ENCODE measurements at regions not wholly inside any gene's neighbourhood (a gene's known extent, or its start where the extent isn't known, plus 50 kb on each side); places are given as distances from the start of the nearest gene placed in this dataset.
"Not testable (repeated sequence)": the region's sequence is repeated elsewhere in the genome, so short reads cannot be mapped to it uniquely, and the experiment has no call there.

DNA sequence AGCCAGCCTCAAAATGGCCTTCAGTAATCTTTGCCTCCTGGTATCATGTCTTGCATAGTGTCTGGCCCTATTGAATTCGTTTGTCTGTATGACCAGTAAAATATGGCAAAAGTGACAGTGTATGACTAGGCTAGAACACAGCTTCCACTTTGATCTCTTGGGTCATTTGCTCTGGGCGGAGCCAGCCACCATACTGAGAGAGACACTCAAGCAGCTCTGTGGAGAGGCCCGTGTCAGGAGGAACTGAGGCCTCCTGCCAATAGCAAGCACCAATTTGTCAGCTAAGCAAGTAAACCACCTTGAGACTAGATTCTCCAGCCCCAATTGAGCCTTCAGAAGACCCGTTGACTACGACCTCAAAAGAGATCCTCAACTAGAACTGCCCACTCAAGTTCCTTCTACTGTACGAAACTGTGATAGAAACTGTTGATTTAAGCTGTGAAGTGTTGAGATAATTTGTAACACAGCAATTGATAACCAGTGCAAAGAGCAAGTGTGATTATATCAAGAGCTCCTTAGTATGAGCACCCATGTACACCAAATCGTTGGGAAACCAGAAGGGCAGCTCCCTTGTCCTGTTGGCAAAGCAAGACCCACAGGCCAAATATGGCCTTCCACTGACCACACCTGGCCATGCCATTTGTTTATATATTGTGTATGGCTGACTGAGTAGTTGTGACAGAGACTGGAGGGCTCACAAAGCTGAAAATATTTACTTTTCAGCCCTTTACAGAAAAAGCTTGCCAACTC lies 52.7 kb upstream of the SERBP1 start:
- DNase-seq = no peak

GRCh38 chr1:67484492-67484891 lies 54.3 kb upstream of the SERBP1 start:
- DNase-seq = no peak

- no peak for DNase-seq
Measured at GRCh38 chr1:67485046-67485811, 55.0 kb upstream of the SERBP1 start.

DNA sequence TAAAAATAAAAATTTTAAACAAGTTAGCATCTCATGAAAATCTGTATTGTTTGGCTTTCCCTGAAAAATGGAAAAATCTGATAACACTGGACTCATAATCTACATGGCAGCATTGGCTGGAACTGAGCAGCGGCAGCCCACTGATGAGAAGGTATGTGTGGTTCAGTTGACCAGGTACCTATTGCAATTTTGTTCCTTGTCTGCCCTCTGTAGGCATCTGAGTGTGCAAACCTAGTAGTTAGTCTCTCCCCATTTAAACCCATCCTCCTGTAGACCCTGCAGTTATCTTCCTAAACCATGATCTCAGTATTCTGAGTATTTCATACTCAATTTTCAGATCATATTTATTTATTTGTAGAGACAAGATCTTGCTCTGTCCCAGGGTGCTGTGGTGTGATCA lies 59.4 kb upstream of the SERBP1 start:
- no peak for DNase-seq

GRCh38 chr1:67491280-67491679 lies 61.1 kb upstream of the SERBP1 start:
- no peak for DNase-seq

GRCh38 chr1:67493148-67493547 lies 62.9 kb upstream of the SERBP1 start:
- DNase-seq = no peak

DNA sequence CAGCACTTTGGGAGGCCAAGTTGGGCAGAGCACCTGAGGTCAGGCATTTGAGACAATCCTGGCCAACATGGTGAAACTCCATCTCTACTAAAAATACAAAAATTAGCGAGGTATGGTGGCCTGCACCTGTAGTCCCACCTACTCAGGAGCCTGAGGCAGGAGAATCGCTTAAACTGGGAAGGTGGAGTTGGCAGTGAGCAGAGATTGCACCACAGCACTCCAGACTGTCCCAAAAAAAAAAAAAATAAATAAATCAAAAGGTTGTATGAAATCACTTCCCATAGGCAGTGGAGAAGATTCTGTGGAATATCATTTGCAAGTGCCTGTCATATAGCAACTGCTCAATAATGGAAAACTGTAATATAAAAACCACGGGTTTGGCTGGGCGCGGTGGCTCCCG lies 65.1 kb upstream of the SERBP1 start:
- no peak for DNase-seq

- no peak for DNase-seq
Measured at GRCh38 chr1:67496329-67496728, 66.1 kb upstream of the SERBP1 start.

DNA sequence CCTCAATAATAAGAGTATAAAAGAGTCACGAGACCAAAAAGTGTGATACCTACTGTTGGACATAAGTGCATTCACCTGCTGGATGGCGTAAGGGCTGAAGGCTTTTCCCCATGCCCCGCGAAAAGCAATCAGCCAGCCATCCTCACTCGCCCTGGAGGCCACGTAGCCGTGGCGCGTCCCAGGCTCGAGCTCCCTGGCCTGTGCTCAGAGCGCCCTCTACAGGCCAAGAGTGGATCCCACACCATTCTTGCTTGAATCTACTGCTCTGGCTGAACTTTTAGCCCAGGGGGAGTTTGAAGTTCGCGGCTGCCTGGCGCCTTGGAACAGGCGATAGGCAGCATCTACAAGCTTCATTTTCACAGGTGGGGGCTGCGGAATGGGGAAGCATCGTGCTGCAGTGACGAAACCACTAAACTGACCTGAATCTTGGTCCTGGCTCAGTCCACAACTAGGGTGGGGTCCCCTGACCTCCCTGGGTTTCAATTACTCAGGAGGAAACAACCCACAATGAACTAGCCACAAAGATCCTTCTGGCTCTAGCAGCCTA lies 70.3 kb upstream of the SERBP1 start:
- DNase-seq = peak; percentile 92

DNA sequence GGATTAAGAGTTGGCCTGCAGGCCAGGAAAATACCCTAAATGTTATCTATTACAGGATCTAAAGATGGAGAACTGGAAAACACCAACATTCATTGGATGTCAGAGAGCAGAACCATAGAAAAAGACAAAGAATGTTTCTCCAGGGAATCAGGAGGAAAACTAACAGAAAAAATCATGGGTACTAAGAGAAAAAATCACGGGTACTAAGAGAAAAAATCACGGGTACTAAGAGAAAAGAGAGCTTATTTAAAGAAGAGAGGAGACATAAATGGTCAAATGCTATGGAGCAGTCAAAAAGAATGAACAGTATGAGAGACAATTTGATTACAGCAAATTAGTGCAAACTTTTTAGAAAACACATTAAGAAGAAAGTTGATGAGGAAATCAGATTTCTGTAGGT lies 73.8 kb upstream of the SERBP1 start:
- no peak for DNase-seq

- not testable (repeated sequence) for DNase-seq
Measured at GRCh38 chr1:67513392-67514294, 83.4 kb upstream of the SERBP1 start.

- DNase-seq = no peak
Measured at GRCh38 chr1:67514300-67514699, 84.1 kb upstream of the SERBP1 start.

DNA sequence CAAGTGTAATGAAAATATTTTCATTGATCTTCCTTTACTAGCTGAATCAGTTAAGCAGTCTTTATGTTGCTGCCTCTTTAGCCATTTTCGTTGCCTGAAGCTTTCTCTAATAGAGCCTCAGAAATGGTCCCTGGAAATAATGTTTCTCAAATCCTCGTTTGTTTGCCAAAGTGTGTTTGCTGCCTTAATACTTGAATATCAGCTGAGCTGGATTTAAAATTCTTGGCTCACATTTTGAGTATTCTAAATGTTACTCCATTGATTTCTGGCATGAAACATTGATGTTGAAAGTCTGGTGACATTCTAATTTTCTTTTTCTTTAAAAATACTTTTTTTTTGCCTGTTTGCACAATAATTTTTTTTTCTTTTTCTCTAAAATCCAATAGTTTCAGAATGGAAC lies 84.6 kb upstream of the SERBP1 start:
- no peak for DNase-seq

- DNase-seq = no peak
Measured at GRCh38 chr1:67515324-67516080, 85.3 kb upstream of the SERBP1 start.

DNA sequence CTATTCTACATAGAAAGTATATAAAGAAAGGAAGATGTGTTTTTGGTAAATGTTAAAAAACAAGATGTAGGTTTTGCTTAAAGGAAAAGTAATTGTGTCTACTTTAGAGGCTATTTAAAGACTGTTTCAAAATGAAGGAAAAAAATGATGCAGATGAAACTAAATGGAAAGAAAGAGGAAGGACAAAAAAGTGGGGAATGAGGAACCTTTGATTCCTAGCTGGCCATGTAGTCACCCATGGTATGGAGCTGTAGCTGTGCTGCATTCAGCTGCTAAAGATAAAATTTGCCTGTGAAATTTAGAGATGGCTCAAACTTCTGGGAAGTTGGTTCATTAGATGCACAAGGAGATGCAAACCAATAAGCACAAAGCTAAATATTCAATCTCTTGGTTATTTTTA lies 86.8 kb upstream of the SERBP1 start:
- DNase-seq = no peak

DNA sequence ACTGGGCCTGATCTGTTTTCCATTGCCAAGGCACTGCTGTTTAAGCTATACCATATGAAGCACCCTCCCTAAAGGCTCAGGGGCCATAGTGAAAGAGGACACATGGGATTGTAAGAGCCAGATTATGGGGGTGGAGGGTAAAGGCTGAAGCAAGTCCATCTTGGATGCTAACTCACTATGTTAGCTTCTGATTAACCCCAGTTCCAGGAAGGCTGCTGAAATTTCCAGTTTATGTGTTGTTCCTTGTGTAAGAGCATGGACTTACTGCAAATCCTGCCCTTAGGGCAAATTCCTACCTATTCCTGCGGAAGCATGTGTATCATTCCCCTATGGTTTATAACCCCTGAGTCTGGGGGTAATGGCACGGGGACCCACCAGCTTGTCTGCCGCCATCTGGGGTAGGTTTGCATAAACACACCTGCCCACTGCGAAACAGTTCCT lies 91.8 kb upstream of the SERBP1 start:
- no peak for DNase-seq

GRCh38 chr1:67522793-67523192 lies 92.6 kb upstream of the SERBP1 start:
- no peak for DNase-seq

DNA sequence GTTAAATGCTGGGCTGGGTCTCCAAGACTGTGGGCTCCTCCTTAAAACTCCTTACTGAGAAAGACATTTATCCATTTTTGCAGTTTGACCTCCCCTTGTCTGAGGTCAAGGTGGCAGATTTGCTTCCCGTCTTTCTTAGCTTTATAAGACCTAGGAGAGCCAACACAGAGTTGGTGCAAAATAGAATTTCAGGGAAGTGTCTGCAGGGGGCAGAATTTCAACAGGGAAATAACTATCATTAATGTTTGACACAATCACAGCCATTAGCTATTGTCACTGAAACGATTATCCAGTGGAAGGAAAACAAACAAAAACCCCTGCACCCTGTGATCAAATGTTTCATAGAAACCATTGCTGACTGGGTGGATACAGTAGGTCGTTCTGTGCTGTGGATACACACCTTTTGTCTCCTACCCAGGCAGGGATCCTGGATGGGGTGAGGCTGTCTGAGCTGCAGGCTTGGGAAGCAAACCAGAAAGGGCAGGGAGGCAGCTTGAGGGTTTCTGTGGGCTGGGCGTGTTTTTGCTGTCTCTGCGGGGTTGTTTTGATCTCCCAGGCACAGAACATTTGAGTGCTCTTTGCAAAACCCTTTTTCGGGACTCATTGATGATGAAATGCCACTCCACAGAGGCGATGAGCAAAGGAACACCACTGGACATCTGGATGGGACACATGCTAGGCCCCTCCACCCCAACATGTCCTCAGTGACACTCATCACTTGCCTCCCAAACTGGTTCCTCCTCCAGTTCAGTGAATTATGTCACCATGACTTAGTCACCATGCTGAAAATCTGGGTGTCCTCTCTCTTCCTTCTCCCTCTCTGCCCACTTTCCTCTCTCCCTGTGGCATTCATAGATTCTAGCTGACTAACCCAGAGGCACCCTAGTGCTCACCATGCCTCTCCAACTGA lies 94.2 kb upstream of the SERBP1 start:
- DNase-seq = no peak

- no peak for DNase-seq
Measured at GRCh38 chr1:67525053-67525760, 95.0 kb upstream of the SERBP1 start.

GRCh38 chr1:67528141-67528540 lies 97.9 kb upstream of the SERBP1 start:
- DNase-seq = no peak

GRCh38 chr1:67530071-67530470 lies 99.9 kb upstream of the SERBP1 start:
- no peak for DNase-seq

Data from retina (tissue), 1 donor.